ENCODE measurements at regions not wholly inside any gene's neighbourhood (a gene's known extent, or its start where the extent isn't known, plus 50 kb on each side); places are given as distances from the start of the nearest gene placed in this dataset.
A peak's percentile ranks its signal among the peaks of the same experiment; 100 is the strongest.
"Not testable (repeated sequence)": the region's sequence is repeated elsewhere in the genome, so short reads cannot be mapped to it uniquely, and the experiment has no call there.

DNA sequence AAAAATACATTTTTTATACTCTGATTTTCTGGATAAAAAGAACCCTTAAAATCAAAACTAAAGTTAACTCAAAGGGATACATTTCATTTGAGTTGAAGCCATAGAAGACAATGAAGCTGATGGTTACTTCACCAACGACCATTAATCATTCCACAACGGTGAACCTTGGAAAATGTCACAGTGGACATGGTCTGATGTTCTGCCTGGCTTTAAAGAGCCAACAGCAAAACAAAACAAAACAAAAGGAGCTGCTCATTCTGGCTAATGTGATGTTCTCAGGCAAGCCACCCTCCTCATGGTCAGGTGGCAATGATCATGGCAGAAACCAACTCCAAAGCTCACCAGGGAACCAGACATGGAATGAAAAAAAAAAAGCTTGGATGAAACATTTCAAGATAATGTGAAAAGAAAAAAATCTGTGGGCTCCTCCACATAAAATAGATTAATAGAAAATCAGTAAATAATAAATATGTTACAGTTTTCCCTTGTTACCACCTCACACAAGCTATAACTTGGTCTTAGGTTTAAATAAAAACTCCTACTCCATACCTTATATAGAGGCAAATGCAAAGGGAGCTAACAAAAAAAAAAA lies 90.1 kb upstream of the SERTAD2 start:
- DNase-seq: no peak

DNA sequence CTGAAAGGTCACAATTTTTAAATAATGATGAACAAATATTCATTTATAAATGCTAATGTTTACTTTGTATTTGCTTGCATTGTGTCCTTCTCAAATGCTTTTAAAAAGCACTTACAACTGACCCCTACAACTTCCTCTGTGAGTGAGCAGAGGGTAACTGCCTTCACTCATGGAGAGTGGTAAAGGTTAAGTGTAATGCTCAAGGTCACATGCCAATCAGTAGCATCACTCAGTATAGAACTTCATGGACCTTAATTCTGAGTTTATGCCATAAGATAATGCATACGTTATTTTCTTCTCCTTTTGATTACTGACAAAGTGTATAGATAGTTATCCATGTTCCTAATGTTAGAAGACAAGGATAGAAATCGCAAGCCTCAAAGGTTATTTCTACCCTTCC lies 91.8 kb upstream of the SERTAD2 start:
- DNase-seq: no peak

DNA sequence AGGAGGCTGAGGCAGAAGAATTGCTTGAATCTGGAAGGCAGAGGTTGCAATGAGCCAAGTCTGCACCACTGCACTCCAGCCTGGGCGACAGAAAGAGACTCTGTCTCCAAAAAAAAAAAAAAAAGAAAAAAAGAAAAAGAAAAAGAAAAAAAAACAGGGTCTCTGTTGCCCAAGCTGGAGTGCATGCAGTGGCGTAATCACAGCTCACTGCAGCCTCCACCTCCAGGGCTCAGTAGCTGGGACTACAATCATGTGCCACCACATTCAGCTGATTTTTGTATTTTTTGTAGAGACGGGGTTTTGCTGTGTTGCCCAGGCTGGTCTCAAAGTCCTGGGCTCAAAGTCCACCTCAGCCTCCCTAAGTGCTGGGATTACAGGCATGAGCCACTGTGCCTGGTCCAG lies 94.0 kb upstream of the SERTAD2 start:
- DNase-seq: not testable (repeated sequence)

DNA sequence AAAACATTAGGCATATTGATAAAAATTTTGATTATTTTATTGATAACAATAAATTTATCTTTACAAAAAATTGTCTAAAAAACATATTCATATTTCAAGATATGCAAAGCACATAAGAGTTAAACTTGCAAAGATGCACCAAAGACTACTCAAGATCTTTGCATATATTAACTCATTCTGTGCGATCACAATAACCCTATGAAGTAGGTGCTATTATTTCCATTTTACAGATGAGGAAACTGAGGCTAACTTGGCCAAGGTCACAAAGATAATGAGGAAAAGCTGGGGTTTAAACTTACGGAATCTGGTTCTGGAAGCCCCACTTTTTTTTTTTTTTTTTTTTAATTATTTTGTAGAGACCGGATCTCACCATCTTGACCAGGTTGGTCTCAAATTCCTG lies 94.4 kb upstream of the SERTAD2 start:
- no peak for DNase-seq

DNA sequence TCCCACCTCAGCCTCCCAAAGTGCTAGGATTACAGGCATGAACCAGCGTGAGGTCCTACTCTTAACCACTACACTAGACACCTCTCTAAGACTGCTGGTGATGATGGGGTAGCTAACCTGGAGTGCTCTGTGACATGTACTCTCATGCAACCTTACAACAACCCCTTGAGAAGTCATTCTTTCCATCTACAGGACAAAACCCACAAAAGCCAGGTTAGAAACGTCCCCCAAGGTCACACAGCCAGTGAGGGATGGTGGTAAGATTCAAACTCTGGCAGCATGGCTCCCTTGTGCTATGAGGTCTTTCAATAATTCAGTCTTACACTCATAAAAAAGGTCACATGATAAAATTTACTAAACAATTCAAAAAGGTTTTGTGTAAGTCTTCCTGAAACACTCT lies 94.8 kb upstream of the SERTAD2 start:
- no peak for DNase-seq

DNA sequence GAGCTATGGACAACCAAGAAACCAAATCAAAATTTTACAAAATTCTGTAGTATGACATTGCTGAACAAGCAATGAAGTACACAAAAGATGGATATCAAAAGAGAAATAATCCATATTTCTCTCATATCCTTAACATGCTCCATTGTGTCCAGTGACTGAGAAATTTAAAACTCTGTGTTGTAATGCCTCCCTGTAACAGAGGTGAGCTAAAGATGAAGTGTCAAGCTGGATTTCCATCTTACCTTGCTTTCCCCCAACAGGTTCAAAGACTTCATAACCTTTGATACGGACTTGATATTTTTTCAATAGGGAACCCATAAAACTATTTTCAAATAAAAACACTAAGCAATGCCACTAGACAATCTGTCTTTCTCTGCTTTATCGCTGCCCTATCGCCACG lies 95.7 kb upstream of the SERTAD2 start:
- DNase-seq: no peak

DNA sequence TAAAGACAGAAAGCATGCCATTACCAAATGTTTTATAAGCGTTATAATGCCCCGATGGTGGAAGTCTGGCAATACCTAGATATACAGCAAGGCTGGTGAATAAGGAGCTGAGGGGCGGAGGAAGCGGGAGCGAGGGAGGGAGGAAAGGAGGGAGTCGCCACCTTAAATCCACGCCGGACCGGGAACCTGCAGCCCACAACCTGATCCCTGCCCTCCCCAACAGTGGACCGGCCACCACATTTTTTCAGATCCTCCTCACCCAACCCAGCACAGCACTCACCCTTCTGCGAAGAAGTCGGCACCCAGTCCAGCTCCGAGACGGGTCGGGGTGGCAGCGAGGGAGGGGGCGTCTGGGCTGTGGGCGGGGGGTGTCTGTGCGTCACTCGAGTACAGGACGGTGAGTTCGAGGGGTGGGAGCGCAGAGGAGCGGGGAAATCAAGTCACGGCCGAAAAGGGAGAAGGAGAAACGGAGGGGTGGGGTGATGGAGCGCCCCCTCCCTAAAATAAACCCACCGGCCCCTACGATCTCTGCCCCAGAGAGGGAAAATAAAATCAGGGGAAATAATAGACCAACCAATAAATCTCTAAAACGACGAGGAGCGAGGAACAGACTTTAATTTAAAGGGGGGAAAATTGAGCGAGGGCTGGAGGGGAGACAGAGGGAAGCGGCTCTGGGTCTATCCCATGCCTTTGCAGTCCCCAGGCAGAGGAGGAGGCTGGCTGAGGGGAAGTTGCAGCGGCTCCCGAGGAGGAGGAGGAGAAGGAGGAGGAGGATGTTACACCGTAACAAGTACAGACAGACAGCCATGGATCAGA lies 96.5 kb upstream of the SERTAD2 start:
- no peak for DNase-seq

DNA sequence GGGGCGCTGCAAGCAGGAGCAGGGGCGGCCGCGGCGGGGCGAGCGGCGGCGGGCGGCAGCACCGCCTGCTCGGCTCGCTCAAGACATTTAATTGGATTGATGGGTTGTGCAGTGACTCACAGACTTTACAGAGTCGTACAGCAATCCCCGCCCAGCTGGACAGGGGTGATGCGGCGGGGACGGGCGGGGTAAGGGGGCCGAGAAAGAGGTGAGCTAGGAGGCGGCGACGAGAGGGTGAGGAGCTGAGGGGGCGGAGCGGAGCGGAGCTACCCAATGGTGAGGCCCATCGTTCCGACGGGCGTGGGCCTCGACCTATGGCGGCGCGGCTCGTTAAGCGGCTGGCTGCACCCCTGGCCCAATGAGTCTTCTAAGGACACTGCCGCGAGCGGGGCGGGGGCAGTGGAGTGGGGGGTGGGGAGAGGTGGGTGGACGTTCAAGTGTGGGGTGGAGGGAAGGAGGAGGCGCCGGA lies 97.1 kb upstream of the SERTAD2 start:
- DNase-seq: peak; percentile 99

DNA sequence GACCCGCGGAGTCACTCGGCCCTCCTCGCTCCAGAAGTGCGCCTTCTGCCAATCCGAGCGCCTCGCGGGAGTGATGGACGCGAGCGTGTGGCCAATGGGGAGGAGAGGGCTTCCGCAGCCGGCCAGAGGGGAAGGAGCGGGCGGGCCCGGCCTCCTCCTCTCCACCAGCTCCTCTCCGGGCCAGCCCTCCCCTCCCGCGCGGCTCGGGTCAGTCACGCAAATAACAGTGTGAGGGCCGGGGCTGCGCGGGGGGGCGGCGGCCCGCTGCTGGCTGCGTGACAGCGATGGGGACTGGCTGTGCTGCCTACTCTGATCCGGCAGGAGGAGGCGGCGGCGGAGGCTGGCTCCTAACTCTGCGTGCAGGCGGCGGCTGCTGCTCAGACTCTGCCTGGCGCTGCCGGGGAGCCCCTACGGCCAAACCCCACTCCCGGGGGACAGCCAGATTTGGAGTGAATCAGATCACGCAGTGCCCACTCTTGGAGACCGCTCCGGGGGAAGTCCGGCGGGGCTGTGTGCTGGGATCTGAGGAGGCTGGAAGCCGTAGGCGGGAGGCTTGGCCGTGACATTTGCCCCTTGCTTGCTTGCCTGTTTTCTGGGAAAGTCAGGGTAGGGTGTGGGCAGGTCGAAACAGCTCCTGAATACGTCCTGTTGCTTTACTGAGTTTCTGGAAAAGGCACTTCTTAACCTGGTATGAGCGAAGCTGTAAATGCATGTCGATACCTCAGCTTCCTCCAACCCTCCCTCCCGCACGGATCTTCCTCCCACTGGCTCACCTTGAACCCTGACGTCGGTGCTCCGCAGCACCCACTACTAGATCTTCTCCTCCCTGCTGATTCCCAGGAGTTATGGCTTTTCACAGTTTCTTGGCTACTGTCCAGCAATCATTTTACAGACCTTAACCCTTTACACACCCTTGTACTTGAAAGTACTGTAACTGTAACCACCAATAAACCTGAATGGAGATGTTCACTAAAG lies 97.9 kb upstream of the SERTAD2 start:
- peak; percentile 70 for DNase-seq

DNA sequence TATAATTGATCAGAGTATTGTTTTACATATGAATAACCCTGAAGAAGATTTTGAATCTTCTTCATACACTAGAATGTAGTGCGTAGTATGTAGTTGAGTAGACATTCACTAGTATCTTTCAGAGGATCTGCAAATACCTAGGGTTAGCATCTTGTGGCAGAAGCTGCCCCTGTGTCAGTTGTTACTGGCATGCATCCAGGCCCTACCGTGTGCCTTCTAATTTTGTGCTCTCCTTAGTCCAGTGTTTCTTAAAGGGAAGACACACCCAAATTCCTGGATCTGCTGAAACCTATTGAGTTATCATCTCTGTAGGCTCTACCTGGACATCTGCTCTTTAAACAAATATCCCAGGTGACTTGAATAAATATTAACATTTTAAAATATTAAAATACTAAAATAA lies 99.7 kb upstream of the SERTAD2 start:
- no peak for DNase-seq

DNA sequence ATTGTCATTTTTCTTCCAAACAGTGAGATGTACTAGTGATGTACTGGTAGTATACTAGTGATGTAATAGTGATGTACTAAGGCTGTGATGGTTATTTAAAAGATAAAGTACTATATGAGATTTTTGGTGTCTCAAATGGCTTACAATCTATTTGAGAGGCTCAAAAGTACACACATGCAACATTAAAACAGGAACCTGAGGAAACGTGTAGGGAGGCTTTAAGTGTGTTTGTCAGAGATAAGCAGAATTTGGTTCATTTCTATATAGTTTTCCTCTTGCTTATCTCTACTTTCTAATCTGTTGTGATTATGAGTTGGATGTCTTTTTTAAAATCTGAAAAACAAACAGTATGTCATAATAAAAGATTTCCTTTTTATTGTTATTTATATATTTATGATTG lies 100.9 kb upstream of the SERTAD2 start:
- DNase-seq: no peak

DNA sequence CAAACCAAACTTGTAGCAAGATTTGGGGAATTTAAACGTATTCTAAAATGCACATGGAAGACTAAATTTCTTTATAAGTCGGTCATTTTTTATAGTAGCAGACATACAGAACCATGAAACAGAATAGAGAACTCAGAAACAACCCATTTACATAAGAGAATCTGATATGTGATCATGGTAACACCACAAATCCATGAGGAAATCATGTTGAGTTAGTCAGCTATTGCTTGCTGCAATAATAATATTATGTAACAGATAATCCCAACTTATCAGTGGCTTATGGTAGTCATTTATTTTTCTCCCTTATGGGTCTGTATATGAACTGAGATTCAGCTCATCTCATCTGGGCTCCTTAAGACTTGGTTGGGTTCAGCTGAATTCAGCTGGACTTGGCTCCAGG lies 103.4 kb upstream of the SERTAD2 start:
- DNase-seq: no peak

DNA sequence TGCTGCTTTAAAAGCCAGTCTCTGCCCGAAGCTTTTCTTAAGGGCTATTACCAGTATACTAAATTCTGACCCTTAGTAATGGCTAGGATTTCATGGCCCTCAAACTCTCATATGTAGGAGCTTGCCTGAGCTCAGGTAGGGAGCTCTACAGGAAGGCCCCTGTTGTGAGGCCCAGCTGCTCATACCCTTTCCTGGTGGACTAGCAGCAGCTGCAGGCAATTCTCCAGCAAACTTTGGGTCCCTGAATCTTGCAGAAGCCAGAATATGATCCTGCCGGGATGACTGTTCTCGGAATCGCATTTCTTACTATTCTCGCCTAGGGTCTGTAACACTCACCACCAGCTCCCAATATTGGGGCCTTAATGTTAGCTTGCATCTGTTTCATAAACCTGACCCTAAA lies 106.4 kb upstream of the SERTAD2 start:
- DNase-seq: no peak

DNA sequence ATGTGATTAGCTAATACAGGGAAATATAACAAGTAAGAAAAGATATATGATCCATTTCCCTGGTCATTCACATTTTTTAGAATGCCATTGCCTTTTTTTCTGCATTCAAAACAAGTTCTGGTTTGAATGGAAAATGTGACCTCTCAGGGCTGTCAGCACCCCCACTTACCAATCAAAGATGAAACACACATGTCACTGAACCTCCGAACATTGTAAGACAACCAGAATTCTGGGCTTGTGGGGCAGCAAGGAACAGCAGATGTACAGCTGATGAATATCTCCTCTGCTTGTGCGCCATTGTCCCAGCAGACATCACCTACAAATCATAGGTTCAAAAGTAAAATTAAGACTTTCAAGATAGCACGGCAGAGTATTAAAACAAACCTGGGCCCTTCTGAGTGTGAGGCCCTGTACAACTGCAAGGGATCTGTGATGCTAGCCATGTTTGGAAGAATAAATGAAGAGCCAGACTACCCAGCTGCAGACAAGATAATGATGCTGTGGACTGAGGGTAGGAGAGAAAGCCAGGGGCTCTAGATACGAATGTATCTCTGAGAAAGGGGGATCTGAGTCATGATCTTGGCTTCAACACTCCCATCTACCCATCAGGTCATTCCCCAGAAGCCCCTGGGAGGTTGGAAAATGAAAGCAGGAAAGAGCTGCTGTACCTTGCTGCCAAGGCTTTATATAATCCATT lies 108.7 kb upstream of the SERTAD2 start:
- DNase-seq: no peak

DNA sequence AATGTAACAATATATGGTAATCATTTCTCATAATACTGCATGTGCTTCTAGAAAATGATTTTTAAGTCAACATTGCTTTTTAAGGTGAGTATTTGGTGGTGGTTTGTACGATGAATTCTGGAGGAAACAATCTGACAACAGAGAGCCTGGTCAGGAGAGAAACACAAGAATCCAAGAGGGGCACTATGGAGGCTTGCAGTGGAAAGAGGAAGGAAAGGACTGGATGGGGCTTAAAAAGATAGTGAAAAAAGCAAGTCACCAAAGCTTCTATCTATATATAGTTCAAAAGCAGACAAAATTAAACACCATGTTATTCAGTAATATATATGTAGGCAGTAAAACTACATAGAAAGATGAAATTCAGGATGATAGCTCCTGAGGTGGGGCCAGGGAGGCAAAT lies 109.4 kb upstream of the SERTAD2 start:
- no peak for DNase-seq

DNA sequence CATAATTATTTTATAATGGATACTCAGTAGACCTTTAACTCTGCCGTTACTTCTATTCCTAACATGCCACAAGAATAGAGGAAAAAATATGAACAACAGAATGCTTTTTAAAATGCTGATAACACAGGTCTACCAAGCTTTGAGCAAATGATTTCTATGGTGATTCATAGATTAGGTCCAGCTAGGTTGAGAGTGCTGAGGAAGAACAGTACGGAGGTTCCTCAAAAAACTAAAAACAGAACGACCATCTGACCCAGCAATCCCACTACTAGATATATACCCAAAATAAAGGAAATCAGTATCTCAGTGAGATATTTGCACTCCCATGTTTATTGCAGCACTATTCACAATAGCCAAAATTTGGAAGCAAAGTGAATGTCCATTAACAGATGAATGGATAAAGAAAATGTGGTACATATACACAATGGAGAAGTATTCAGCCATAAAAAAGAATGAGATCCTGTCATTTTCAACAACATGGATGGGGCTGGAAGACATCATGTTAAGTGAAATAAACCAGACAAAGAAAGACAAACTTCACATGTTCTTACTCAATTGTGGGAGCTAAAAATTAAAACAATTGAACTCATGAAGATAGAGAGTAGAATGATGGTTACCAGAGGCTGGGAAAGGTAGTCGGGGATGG lies 111.6 kb upstream of the SERTAD2 start:
- no peak for DNase-seq

DNA sequence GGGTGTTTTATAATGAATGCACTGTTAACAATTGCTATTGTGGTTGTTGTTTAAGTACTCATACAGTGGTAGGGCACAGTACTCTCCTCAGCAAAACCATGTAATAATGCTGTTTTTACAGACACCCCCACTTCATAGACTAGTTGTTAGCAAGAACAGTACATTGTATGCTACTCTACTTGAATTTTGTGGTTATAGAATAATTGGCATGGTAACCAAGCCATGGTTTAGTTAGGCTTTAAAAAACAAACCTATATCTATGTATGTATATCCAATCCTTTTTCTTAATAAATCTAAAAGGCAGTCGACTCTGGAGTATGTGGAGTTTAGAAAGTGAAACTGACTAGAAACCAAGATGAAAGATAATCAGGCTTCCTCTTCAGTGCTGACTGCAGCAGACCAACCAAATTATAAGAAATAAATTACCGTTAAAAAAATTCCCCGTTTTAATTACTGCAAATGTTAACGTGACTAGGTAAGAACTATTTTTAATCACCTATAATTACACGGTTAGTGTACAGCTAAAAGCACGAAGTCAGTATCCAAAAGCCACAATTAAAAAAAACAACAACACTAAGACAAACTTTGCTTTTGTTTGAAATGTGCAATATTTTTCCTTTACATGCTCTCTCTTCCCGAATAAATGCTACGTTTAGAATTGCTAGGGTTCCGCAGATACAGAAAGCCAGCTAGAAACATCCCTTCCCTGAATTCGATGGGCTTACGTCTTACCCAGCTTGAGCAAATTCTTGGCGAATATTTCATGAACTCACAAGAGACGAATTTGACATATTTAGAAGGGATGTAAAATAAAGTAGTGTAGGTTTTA lies 113.3 kb upstream of the SERTAD2 start:
- no peak for DNase-seq

DNA sequence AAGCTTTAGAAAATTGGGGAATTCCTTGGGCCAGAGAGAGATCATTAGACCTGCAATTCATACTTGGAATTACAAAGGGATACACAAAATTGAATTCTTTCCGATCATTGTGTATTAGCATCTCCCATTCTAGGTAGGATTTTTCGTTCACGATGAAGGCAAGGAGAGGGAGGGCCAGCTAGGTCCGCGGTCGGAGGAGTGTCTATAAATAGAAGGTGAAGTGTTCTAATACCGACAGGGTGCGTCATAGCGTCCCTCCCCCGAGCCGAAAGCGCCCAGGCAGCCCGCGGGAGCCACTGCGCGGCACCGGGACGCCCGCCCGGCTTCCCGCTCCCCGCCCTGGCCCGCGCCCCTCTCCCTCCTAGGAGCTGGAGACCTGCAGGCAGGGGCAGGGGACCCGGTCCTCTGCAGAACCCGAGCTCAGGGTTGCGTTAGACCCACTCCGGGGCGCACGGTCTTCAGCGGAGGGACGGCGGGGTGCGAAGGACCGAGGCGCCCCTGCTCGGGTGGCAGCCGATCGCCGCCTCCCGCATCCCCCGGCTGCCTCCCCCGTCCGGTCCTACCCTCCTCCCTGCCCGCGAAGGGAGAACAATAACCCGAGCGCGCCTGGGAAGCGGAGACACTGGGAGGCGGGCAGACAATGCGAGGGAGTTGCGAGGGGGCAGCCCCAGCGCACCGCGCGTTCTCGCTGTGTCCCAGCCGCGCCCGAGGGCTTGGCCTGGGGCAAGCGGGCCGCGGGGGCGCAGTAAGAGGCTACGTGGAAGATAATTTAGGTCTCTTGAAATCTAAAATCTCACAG lies 114.2 kb upstream of the SERTAD2 start:
- peak; percentile 79 for DNase-seq

DNA sequence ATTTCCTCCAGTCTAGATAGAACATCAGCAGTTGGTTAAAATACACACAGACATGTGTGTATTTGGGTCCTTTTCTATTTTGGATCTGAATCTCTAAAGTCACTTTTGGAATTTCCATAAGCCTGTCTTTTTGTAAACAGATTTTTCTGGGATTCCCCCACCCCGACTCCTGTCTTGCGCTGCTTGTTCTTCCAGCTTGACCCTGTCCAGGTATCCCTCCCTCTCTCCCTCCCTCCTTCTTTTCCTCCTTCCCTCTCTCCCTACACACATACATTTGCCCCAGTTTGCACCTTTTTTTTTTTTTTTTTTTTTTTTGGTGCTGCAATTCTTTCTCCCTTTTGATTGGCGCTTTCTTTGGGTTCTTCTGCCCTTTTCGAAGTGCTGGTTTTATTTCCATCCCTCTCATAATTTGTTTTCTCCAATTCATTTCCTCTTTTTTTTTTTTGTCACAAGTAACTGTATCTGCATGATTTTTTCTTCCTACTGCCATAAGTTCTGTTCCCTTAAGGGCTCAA lies 114.8 kb upstream of the SERTAD2 start:
- no peak for DNase-seq

All from renal pelvis (tissue), 1 donor.